ENCODE measurements at regions not wholly inside any gene's neighbourhood (a gene's known extent, or its start where the extent isn't known, plus 50 kb on each side); places are given as distances from the start of the nearest gene placed in this dataset.

- TF ChIP-seq CTCF (conservative IDR thresholded peaks at IDR 0.05 in 1 of 2, IDR thresholded peaks at IDR 0.05 in 1 of 2; ENCODE audit: extremely low read depth in 1 of 2, insufficient read depth in 1 of 2, low read depth in 1 of 2, low read length in 2 of 2) = no peak
- no peak for TF ChIP-seq EZH2 (IDR thresholded peaks at IDR 0.05; ENCODE audit: borderline replicate concordance, low read length)
Observed at GRCh38 chr10:130914367-130914766, 397.2 kb downstream of the TCERG1L start.
